ENCODE measurements at regions not wholly inside any gene's neighbourhood (a gene's known extent, or its start where the extent isn't known, plus 50 kb on each side); places are given as distances from the start of the nearest gene placed in this dataset.

GRCh38 chr13:74322562-74322961 lies 188.4 kb upstream of the KLF12 start:
- no peak for TF ChIP-seq POLR2A (IDR thresholded peaks at IDR 0.05; ENCODE audit: low read depth, low read length)
- no peak for TF ChIP-seq POLR2AphosphoS5 (IDR thresholded peaks at IDR 0.05; ENCODE audit: low read depth, low read length)
- TF ChIP-seq TAF1 (IDR thresholded peaks at IDR 0.05; ENCODE audit: borderline replicate concordance, low read depth, low read length): no peak

All from GM12892 (cell line).